OCI-LY1 (cell line): ENCODE measurements at regions not wholly inside any gene's neighbourhood (a gene's known extent, or its start where the extent isn't known, plus 50 kb on each side); places are given as distances from the start of the nearest gene placed in this dataset.

Experiments used
- H2AFZ ChIP-seq: fragments of 200-600 bp; sonication (generic), shearing (Covaris generic); 2 replicates; pipeline ENCODE4 v1.6.0; 2014; ENCODE audit warnings: antibody characterized with exemption, mild to moderate bottlenecking, low read length
- H3F3A ChIP-seq: fragments of 200-600 bp; sonication (generic), shearing (Covaris generic); 2 replicates; pipeline ENCODE4 v1.6.0; 2014; ENCODE audit warnings: mild to moderate bottlenecking, antibody characterized with exemption, low read length, moderate library complexity; ENCODE audit not compliant: insufficient read depth
- H3K27ac ChIP-seq: fragments of 200-600 bp; sonication (generic); 2 replicates; pipeline ENCODE4 v1.5.1; 2014; ENCODE audit warnings: low read length, mixed run types, mild to moderate bottlenecking, low read depth; ENCODE audit not compliant: poor library complexity, severe bottlenecking
- H3K27me3 ChIP-seq: fragments of 200-600 bp; sonication (generic); 2 replicates; pipeline ENCODE4 v1.6.0; 2014; ENCODE audit warnings: antibody characterized with exemption, mild to moderate bottlenecking, low read length, moderate library complexity; ENCODE audit not compliant: insufficient read depth
- H3K36me3 ChIP-seq: fragments of 200-600 bp; sonication (generic); 2 replicates; pipeline ENCODE4 v1.6.1; 2014; ENCODE audit warnings: mild to moderate bottlenecking, antibody characterized with exemption, low read length, moderate library complexity, mixed read lengths; ENCODE audit not compliant: insufficient read depth
- H3K4me1 ChIP-seq: fragments of 200-600 bp; sonication (generic); 2 replicates; pipeline ENCODE4 v1.5.1; 2014; ENCODE audit warnings: mild to moderate bottlenecking, low read length, moderate library complexity; ENCODE audit not compliant: insufficient read depth, severe bottlenecking
- H3K4me2 ChIP-seq: fragments of 200-600 bp; sonication (generic), shearing (Covaris generic); 2 replicates; pipeline ENCODE4 v1.6.1; 2014; ENCODE audit warnings: low read length
- H3K4me3 ChIP-seq: fragments of 200-600 bp; sonication (generic); 2 replicates; pipeline ENCODE4 v1.5.1; 2014; ENCODE audit warnings: low read length, low read depth, mild to moderate bottlenecking, mixed read lengths; ENCODE audit not compliant: poor library complexity, severe bottlenecking
- H3K79me2 ChIP-seq: fragments of 200-600 bp; shearing (Covaris generic); 2 replicates; pipeline ENCODE4 v1.6.1; 2016; ENCODE audit warnings: mixed run types, low read length, mixed read lengths; ENCODE audit not compliant: insufficient read depth
- H3K9ac ChIP-seq: fragments of 200-600 bp; sonication (generic), shearing (Covaris generic); 2 replicates; pipeline ENCODE4 v1.6.1; 2014; ENCODE audit warnings: mild to moderate bottlenecking, low read length, mixed read lengths
- H3K9me2 ChIP-seq: fragments of 200-600 bp; sonication (generic), shearing (Covaris generic); 2 replicates; pipeline ENCODE4 v1.6.1; 2014; ENCODE audit warnings: low read depth, mild to moderate bottlenecking, low read length, mixed read lengths
- H3K9me3 ChIP-seq: fragments of 200-600 bp; shearing (Covaris generic); 2 replicates; pipeline ENCODE4 v1.6.1; 2014; ENCODE audit warnings: low read length, mixed read lengths
- H4K20me1 ChIP-seq: fragments of 200-600 bp; sonication (generic), shearing (Covaris generic); 2 replicates; pipeline ENCODE4 v1.6.0; 2016; ENCODE audit warnings: mild to moderate bottlenecking, low read length; ENCODE audit not compliant: insufficient read depth
- EZH2 ChIP-seq: fragments of 200-600 bp; sonication (generic), shearing (Covaris generic); IDR thresholded peaks from 2 replicates; pipeline ENCODE4 v1.8.0; 2017; ENCODE audit warnings: borderline replicate concordance, mixed run types, mild to moderate bottlenecking, antibody characterized with exemption, low read length, moderate library complexity, mixed read lengths
- TF ChIP-seq, protein P1 (sequence below): fragments of 200-600 bp; sonication (generic), shearing (Covaris generic); IDR thresholded peaks from 2 replicates; pipeline ENCODE4 v1.5.1; 2017; ENCODE audit warnings: mild to moderate bottlenecking, antibody characterized with exemption, low read length, moderate library complexity, mixed read lengths

DNA sequence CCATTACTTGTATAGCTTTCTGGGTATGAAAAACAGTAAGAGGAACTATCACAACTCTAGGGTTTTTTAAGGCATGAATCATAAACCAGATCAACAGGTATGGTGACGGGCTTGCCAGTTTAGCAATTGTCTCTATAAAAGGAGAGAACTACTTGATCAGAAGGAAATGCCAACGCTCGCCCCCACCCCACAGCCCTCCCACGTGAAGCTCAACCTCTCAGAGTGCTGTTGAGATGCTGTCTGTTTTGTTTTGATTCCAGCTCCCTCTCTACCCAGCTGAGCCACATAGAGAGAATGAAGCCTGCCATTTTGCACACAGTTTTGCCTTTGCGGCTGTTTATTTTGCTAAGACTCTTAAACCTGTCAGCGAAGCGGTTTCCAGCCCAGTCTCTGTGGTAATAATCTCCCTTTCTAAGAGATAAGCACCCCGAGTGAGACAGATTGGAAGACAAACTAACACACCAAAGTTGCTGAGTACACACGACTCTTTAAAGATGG lies 257.9 kb upstream of the ANKRD55 start:
- Histone ChIP-seq H3K79me2 (no peaks in the 10 kb centered on the region), H3K4me1 (no peaks in the 10 kb centered on the region), H3K9me2 (no peaks in the 10 kb centered on the region), H3K27me3 (no peaks in the 10 kb centered on the region), H3K9ac (no peak overlapping the region), H3F3A (no peaks in the 10 kb centered on the region), H3K27ac (no peak overlapping the region), H4K20me1 (no peaks in the 10 kb centered on the region), H3K4me2 (no peak overlapping the region), H3K4me3 (no peak overlapping the region), H3K36me3 (no peaks in the 10 kb centered on the region), H3K9me3 (peaks cover 7% of the 10 kb centered on the region; the same call in 1 of the 2 replicates), H2AFZ (no peak overlapping the region)
- TF ChIP-seq, protein P1, sequence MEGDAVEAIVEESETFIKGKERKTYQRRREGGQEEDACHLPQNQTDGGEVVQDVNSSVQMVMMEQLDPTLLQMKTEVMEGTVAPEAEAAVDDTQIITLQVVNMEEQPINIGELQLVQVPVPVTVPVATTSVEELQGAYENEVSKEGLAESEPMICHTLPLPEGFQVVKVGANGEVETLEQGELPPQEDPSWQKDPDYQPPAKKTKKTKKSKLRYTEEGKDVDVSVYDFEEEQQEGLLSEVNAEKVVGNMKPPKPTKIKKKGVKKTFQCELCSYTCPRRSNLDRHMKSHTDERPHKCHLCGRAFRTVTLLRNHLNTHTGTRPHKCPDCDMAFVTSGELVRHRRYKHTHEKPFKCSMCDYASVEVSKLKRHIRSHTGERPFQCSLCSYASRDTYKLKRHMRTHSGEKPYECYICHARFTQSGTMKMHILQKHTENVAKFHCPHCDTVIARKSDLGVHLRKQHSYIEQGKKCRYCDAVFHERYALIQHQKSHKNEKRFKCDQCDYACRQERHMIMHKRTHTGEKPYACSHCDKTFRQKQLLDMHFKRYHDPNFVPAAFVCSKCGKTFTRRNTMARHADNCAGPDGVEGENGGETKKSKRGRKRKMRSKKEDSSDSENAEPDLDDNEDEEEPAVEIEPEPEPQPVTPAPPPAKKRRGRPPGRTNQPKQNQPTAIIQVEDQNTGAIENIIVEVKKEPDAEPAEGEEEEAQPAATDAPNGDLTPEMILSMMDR, result no peak
- TF ChIP-seq EZH2, result no peak

DNA sequence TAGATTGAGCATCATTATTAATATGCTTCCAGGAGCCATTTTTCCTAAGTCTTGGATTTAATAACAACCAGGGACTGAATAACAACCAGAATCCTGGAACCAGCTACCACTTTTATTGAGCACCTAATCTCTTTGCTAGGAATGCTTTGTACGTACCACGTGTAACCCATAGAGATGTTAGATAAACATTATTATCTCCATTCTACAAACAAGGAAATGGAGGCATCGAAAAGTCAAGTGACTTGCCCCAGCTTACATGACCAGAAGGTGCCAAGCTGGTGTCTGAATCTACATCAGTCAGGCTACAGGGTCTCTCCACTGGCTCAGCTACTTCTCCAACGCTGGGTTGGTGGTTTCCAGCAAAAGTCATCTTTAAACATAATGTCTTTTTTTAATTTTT lies 256.1 kb upstream of the ANKRD55 start:
- Histone ChIP-seq H3K9ac (no peak overlapping the region), H3K9me3 (peaks cover 7% of the 10 kb centered on the region; the same call in 1 of the 2 replicates), H3K4me2 (no peak overlapping the region), H3F3A (no peaks in the 10 kb centered on the region), H3K27ac (no peak overlapping the region), H4K20me1 (no peaks in the 10 kb centered on the region), H3K4me1 (no peaks in the 10 kb centered on the region), H3K4me3 (no peak overlapping the region), H3K9me2 (no peaks in the 10 kb centered on the region), H3K79me2 (no peaks in the 10 kb centered on the region), H3K27me3 (no peaks in the 10 kb centered on the region), H2AFZ (no peak overlapping the region), H3K36me3 (no peaks in the 10 kb centered on the region)
- TF ChIP-seq EZH2, result no peak
- TF ChIP-seq, protein P1, result no peak

DNA sequence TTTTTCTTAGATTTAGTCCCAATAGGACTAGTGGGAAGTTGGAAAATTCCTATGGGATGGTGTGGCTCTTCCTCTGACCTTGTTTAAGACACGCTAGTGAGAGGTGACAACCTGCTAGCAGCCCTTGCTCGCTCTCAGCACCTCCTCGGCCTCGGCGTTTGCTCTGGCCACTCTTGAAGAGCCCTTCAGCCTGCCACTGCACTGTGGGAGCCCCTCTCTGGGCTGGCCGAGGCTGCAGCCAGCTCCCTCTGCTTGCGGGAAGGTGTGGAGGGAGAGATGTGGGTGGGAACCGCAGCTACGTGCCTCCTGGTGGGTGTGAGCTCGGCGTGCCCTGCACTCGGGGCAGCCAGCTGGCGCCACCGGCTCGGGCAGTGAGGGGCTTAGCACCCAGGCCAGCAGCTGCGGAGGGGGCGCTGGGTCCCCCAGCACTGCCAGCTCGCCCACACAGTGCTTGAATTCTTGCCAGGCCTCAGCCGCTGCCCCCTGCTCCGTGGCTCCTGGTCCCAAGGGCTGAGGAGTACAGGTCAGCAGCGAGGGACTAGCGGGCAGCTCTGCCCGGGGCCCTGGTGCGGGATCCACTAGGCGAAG lies 254.5 kb upstream of the ANKRD55 start:
- no peaks in the 10 kb centered on the region for H3K9me2 ChIP-seq
- no peaks in the 10 kb centered on the region for H3K27me3 ChIP-seq
- no peaks in the 10 kb centered on the region for H3K36me3 ChIP-seq
- H3K4me3 ChIP-seq, result no peak overlapping the region
- no peak overlapping the region for H3K9ac ChIP-seq
- H3F3A ChIP-seq, result no peaks in the 10 kb centered on the region
- H2AFZ ChIP-seq, result no peak overlapping the region
- H3K79me2 ChIP-seq, result no peaks in the 10 kb centered on the region
- H3K27ac ChIP-seq, result no peak overlapping the region
- H3K4me2 ChIP-seq, result no peak overlapping the region
- H3K9me3 ChIP-seq, result peaks cover 7% of the 10 kb centered on the region; the same call in 1 of the 2 replicates
- no peaks in the 10 kb centered on the region for H4K20me1 ChIP-seq
- H3K4me1 ChIP-seq, result peaks cover 3% of the 10 kb centered on the region
- TF ChIP-seq, protein P1, result no peak
- no peak for TF ChIP-seq EZH2
